OCI-LY1 (cell line): ENCODE measurements at regions not wholly inside any gene's neighbourhood (a gene's known extent, or its start where the extent isn't known, plus 50 kb on each side); places are given as distances from the start of the nearest gene placed in this dataset.

Experiments used
- EZH2 ChIP-seq: fragments of 200-600 bp; sonication (generic), shearing (Covaris generic); IDR thresholded peaks from 2 replicates; pipeline ENCODE4 v1.8.0; 2017; ENCODE audit warnings: borderline replicate concordance, mixed run types, mild to moderate bottlenecking, antibody characterized with exemption, low read length, moderate library complexity, mixed read lengths
- TF ChIP-seq, protein P1 (sequence below): fragments of 200-600 bp; sonication (generic), shearing (Covaris generic); IDR thresholded peaks from 2 replicates; pipeline ENCODE4 v1.5.1; 2017; ENCODE audit warnings: mild to moderate bottlenecking, antibody characterized with exemption, low read length, moderate library complexity, mixed read lengths

DNA sequence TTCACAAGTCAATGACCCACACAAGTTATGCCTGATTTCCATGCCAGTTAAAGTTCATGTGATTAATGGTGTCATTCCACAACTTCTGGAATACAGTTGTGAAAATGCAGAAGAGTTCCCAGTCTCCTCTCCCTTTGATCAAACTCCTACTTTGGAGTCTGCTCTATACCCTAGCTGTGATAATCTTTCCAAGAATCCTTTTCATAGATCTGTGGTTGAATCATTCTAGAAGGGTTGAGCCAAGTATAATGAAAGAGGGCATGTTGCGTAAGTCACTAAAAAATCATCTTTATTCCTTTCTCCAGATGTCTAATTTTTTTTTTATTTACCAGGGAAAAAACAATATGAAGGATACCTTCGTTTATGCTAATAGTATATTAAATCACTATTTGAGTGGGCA is 89.7 kb upstream of the CARD18 start:
- TF ChIP-seq EZH2 = no peak
- TF ChIP-seq, protein P1, sequence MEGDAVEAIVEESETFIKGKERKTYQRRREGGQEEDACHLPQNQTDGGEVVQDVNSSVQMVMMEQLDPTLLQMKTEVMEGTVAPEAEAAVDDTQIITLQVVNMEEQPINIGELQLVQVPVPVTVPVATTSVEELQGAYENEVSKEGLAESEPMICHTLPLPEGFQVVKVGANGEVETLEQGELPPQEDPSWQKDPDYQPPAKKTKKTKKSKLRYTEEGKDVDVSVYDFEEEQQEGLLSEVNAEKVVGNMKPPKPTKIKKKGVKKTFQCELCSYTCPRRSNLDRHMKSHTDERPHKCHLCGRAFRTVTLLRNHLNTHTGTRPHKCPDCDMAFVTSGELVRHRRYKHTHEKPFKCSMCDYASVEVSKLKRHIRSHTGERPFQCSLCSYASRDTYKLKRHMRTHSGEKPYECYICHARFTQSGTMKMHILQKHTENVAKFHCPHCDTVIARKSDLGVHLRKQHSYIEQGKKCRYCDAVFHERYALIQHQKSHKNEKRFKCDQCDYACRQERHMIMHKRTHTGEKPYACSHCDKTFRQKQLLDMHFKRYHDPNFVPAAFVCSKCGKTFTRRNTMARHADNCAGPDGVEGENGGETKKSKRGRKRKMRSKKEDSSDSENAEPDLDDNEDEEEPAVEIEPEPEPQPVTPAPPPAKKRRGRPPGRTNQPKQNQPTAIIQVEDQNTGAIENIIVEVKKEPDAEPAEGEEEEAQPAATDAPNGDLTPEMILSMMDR = no peak
